IMR-90 (cell line): ENCODE measurements at regions not wholly inside any gene's neighbourhood (a gene's known extent, or its start where the extent isn't known, plus 50 kb on each side); places are given as distances from the start of the nearest gene placed in this dataset.

Experiments
- ATAC-seq: fragments of 200-7000 bp; cut with Tn5 transposase; 2 replicates; pipeline ENCODE4 v1.9.1; 2020; ENCODE audit warnings: low read depth, mild to moderate bottlenecking, moderate library complexity
- BruUV-seq: library from RNA; stranded (reverse); fragments of 400-500 nt; replicated peaks from 2 replicates; lab custom pipeline; 2021; lab: Mats Ljungman, UMichigan
- CTCF ChIA-PET: fragments of 300-600 bp; formaldehyde crosslinking; extraction: SDS; loops from one replicate; lab custom pipeline; 2021; ENCODE audit warnings: antibody characterized with exemption; lab: Yijun Ruan, JAX
- POLR2A ChIA-PET: fragments of 300-600 bp; sonication (Branson Sonifier 250); formaldehyde crosslinking; loops from one replicate; lab custom pipeline; 2022; ENCODE audit warnings: antibody characterized with exemption; ENCODE audit not compliant: unreplicated experiment; lab: Charles Lee
- DNase-seq: peaks from one replicate; pipeline ENCODE4 v3.0.0; 2013
- H2AFZ ChIP-seq: replicated peaks from 2 replicates; pipeline ENCODE3; 2013; ENCODE audit warnings: low read length, mild to moderate bottlenecking; ENCODE audit not compliant: poor library complexity
- H2AK5ac ChIP-seq: 2 replicates; pipeline ENCODE4 v1.6.1; 2013; ENCODE audit warnings: low read depth, low read length, inconsistent platforms
- H2AK9ac ChIP-seq: replicated peaks from 2 replicates; pipeline ENCODE3; 2013; ENCODE audit warnings: mild to moderate bottlenecking, low read depth, low read length, moderate library complexity; ENCODE audit not compliant: poor library complexity
- H2BK120ac ChIP-seq: 2 replicates; pipeline ENCODE4 v1.6.1; 2013; ENCODE audit warnings: low read depth, low read length, inconsistent platforms
- H2BK15ac ChIP-seq: 3 replicates; pipeline ENCODE4 v1.6.1; 2013; ENCODE audit warnings: low read depth, low read length, inconsistent platforms
- H2BK20ac ChIP-seq: 2 replicates; pipeline ENCODE4 v1.6.1; 2013; ENCODE audit warnings: low read depth, mild to moderate bottlenecking, inconsistent platforms, low read length, moderate library complexity
- H2BK5ac ChIP-seq: 2 replicates; pipeline ENCODE4 v1.6.1; 2013; ENCODE audit warnings: mild to moderate bottlenecking, low read depth, low read length, inconsistent platforms; ENCODE audit not compliant: poor library complexity, severe bottlenecking
- H3K14ac ChIP-seq: replicated peaks from 2 replicates; pipeline ENCODE4 v1.6.1; 2013; ENCODE audit warnings: low read depth, low read length, inconsistent platforms
- H3K18ac ChIP-seq: 2 replicates; pipeline ENCODE4 v1.6.1; 2013; ENCODE audit warnings: low read depth, low read length, control low read depth
- H3K23ac ChIP-seq: 2 replicates; pipeline ENCODE4 v1.6.1; 2013; ENCODE audit warnings: low read depth, low read length, inconsistent platforms
- H3K27ac ChIP-seq: 2 replicates; pipeline ENCODE4 v1.5.1; 2013; ENCODE audit warnings: mild to moderate bottlenecking, control low read depth, low read length; ENCODE audit not compliant: insufficient read depth
- H3K27me3 ChIP-seq: 2 replicates; pipeline ENCODE4 v1.6.1; 2013; ENCODE audit warnings: low read length; ENCODE audit not compliant: control insufficient read depth, insufficient read depth
- H3K36me3 ChIP-seq: 2 replicates; pipeline ENCODE4 v1.6.1; 2013; ENCODE audit warnings: low read length, mixed read lengths; ENCODE audit not compliant: control insufficient read depth, insufficient read depth
- H3K4ac ChIP-seq: 2 replicates; pipeline ENCODE4 v1.6.1; 2013; ENCODE audit warnings: low read depth, low read length, inconsistent platforms
- H3K4me1 ChIP-seq: 2 replicates; pipeline ENCODE4 v1.6.1; 2013; ENCODE audit warnings: low read length, mixed read lengths; ENCODE audit not compliant: control insufficient read depth, insufficient read depth
- H3K4me2 ChIP-seq: 2 replicates; pipeline ENCODE4 v1.6.1; 2013; ENCODE audit warnings: low read depth, mild to moderate bottlenecking, control low read depth, low read length, moderate library complexity
- H3K4me3 ChIP-seq: 2 replicates; pipeline ENCODE4 v1.5.1; 2013; ENCODE audit warnings: low read depth, mild to moderate bottlenecking, control low read depth, low read length, moderate library complexity; ENCODE audit not compliant: insufficient read depth
- H3K56ac ChIP-seq: 2 replicates; pipeline ENCODE4 v1.6.1; 2013; ENCODE audit warnings: low read length, inconsistent platforms; ENCODE audit not compliant: insufficient read depth; ENCODE audit errors: extremely low read depth
- H3K79me1 ChIP-seq, 2 experiments: 2 replicates each; pipeline ENCODE4 v1.6.1; 2013; ENCODE audit warnings: low read length in 2 of 2, inconsistent platforms in 1 of 2, low read depth in 1 of 2
- H3K9ac ChIP-seq: 2 replicates; pipeline ENCODE4 v1.6.1; 2013; ENCODE audit warnings: low read depth, low read length, control low read depth
- H3K9me1 ChIP-seq: 2 replicates; pipeline ENCODE4 v1.6.1; 2013; ENCODE audit warnings: low read length, inconsistent platforms; ENCODE audit not compliant: insufficient read depth
- H3K9me3 ChIP-seq: 2 replicates; pipeline ENCODE4 v1.6.1; 2013; ENCODE audit warnings: low read length; ENCODE audit not compliant: control insufficient read depth, insufficient read depth
- H4K20me1 ChIP-seq: 2 replicates; pipeline ENCODE4 v1.6.1; 2013; ENCODE audit warnings: low read length, inconsistent platforms; ENCODE audit not compliant: insufficient read depth
- H4K5ac ChIP-seq: 2 replicates; pipeline ENCODE4 v1.6.1; 2013; ENCODE audit warnings: mild to moderate bottlenecking, low read depth, low read length, control low read depth
- H4K8ac ChIP-seq, 2 experiments: 2 replicates each; pipeline ENCODE4 v1.6.1; 2013; ENCODE audit warnings: low read depth in 2 of 2, low read length in 2 of 2, control low read depth in 1 of 2, inconsistent platforms in 1 of 2
- H4K91ac ChIP-seq: 2 replicates; pipeline ENCODE4 v1.6.1; 2013; ENCODE audit warnings: low read depth, low read length, inconsistent platforms; ENCODE audit not compliant: insufficient read depth
- CTCF ChIP-seq: conservative IDR thresholded peaks from 2 replicates; pipeline ENCODE4 v1.5.1; 2012; ENCODE audit warnings: mild to moderate bottlenecking, low read depth, low read length, improper control_type of control experiment
- FOS ChIP-seq: fragments of 150-350 bp; IDR thresholded peaks from 2 replicates; pipeline ENCODE4 v1.6.1; 2016; ENCODE audit warnings: low read depth, low read length
- WGBS, 2 experiments: methylation state at CpG; one replicate each; pipeline versions ENCODE4 v1.1.5 to v1.1.7; 2013; ENCODE audit warnings: missing lambda C conversion rate in 2 of 2; ENCODE audit not compliant: insufficient read length in 1 of 2; ENCODE audit errors: extremely low coverage in 2 of 2; 5-methylcytosine and 5-hydroxymethylcytosine counted together
- dilution Hi-C: fragments of 300-500 bp; cut with HindIII; formaldehyde crosslinking; loops from one replicate; pipeline ENCODE4 v1.14.3; 2018; ENCODE audit warnings: low sequenced_read_pairs; ENCODE audit not compliant: unreplicated experiment
- in situ Hi-C: fragments of 300-500 bp; cut with MboI; formaldehyde crosslinking; loops from 3 replicates; pipeline ENCODE4 v1.14.3; 2019; ENCODE audit warnings: low sequenced_read_pairs, inconsistent platforms, mixed read lengths
- intact Hi-C: fragments of 100-400 bp; cut with micrococcal nuclease; formaldehyde crosslinking; loops from 2 replicates; pipeline ENCODE4 v1.10.0; 2022

- no peaks in the 10 kb centered on the region for H3K27me3 ChIP-seq
- no peak overlapping the region for H2AK9ac ChIP-seq
- intact Hi-C loops (loop anchor here (5.0 kb wide), 1 partner anchor 216 kb away; no protein-coding TSS in a partner anchor), dilution Hi-C loops (no loop called here), in situ Hi-C loops (no loop called here)
- no peak overlapping the region; a peak in 1 of 4 replicates for H4K8ac ChIP-seq
- H2BK120ac ChIP-seq = no peak overlapping the region
- H3K79me1 ChIP-seq = no peaks in the 10 kb centered on the region
- no peak overlapping the region for H3K4me2 ChIP-seq
- no TSS peak for BruUV-seq
- no peaks in the 10 kb centered on the region for H4K20me1 ChIP-seq
- H3K4ac ChIP-seq = 0 out of 2 replicates have a peak overlapping the region, but pooled peaks have one; percentile 56
- ATAC-seq = peak; percentile 25; the same call in 1 of the 2 replicates
- H2AFZ ChIP-seq = no peak overlapping the region
- WGBS, 2 experiments = no CpG with 5 or more reads among the region's 2 CpGs
- no peak overlapping the region for H3K4me3 ChIP-seq
- H3K56ac ChIP-seq = no peak overlapping the region
- DNase-seq = peak; percentile 72
- no peaks in the 10 kb centered on the region for H3K9me3 ChIP-seq
- ChIA-PET POLR2A (interaction anchor here (0.6 kb wide), 2 partner anchors 56 to 500 kb away, joined by 3 read pairs; no protein-coding TSS in a partner anchor), CTCF (no interaction called here)
- H4K5ac ChIP-seq = no peak overlapping the region
- H3K4me1 ChIP-seq = no peaks in the 10 kb centered on the region
- no peak overlapping the region for H2AK5ac ChIP-seq
- no peak overlapping the region; the same call in 1 of the 2 replicates for H4K91ac ChIP-seq
- TF ChIP-seq FOS (0 out of 2 replicates have a peak, but pooled peaks have one; percentile 20), CTCF (no peak)
- H2BK5ac ChIP-seq = no peak overlapping the region
- H3K18ac ChIP-seq = no peak overlapping the region
- 0 out of 3 replicates have a peak overlapping the region, but pooled peaks have one; percentile 21 for H2BK15ac ChIP-seq
- no peak overlapping the region for H2BK20ac ChIP-seq
- H3K36me3 ChIP-seq = no peaks in the 10 kb centered on the region
- no peak overlapping the region for H3K9ac ChIP-seq
- no peak overlapping the region for H3K14ac ChIP-seq
- H3K9me1 ChIP-seq = no peaks in the 10 kb centered on the region
- no peak overlapping the region for H3K23ac ChIP-seq
- no peak overlapping the region for H3K27ac ChIP-seq
Measured at GRCh38 chr1:218851586-218851985, 322.1 kb upstream of the LYPLAL1 start.
